SK-N-SH (cell line): ENCODE measurements at regions not wholly inside any gene's neighbourhood (a gene's known extent, or its start where the extent isn't known, plus 50 kb on each side); places are given as distances from the start of the nearest gene placed in this dataset.

ENCODE experiments used
- MEF2A ChIP-seq: IDR thresholded peaks from 2 replicates; pipeline ENCODE4 v1.4.0; 2012; ENCODE audit warnings: low read depth, borderline replicate concordance
- TAF1 ChIP-seq: IDR thresholded peaks from 2 replicates; pipeline ENCODE4 v1.6.1; 2012; ENCODE audit warnings: low read depth, mild to moderate bottlenecking, low read length, moderate library complexity, borderline replicate concordance
- TEAD4 ChIP-seq: IDR thresholded peaks from 2 replicates; pipeline ENCODE4 v1.4.0; 2012; ENCODE audit warnings: mild to moderate bottlenecking, borderline replicate concordance; ENCODE audit not compliant: insufficient read depth
- YY1 ChIP-seq: IDR thresholded peaks from 2 replicates; pipeline ENCODE4 v1.4.0; 2012; ENCODE audit warnings: low read depth, mild to moderate bottlenecking
- TF ChIP-seq, protein P1 (sequence below): fragments of 200-600 bp; sonication (generic); IDR thresholded peaks from 2 replicates; pipeline ENCODE4 v1.6.1; 2017; ENCODE audit warnings: antibody characterized with exemption, mild to moderate bottlenecking, moderate library complexity
- TF ChIP-seq, protein P2 (sequence below): IDR thresholded peaks from 2 replicates; pipeline ENCODE4 v1.4.0; 2012; ENCODE audit warnings: low read depth

DNA sequence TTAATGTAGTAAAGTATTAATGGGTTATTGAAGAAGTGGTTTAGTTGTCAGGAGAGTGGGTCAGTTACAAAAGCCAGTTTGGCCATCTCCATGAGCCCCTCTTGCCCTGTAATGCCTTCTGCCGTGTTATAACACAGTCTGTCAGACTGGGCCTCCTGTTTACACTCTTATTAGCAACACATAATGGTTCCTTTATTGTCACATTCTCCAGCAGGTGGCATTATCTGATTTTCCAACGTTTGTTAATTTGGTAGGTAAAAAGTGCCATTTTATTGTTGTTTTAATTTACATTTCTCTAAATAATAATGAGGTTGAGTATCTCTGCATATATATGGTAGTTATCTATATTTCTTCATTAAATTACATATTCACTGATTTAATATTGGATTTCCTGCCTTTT is 560.8 kb downstream of the FGF13 start:
- no peak for TF ChIP-seq YY1
- TF ChIP-seq, protein P1, sequence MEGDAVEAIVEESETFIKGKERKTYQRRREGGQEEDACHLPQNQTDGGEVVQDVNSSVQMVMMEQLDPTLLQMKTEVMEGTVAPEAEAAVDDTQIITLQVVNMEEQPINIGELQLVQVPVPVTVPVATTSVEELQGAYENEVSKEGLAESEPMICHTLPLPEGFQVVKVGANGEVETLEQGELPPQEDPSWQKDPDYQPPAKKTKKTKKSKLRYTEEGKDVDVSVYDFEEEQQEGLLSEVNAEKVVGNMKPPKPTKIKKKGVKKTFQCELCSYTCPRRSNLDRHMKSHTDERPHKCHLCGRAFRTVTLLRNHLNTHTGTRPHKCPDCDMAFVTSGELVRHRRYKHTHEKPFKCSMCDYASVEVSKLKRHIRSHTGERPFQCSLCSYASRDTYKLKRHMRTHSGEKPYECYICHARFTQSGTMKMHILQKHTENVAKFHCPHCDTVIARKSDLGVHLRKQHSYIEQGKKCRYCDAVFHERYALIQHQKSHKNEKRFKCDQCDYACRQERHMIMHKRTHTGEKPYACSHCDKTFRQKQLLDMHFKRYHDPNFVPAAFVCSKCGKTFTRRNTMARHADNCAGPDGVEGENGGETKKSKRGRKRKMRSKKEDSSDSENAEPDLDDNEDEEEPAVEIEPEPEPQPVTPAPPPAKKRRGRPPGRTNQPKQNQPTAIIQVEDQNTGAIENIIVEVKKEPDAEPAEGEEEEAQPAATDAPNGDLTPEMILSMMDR = peak; percentile 18; the same call in 1 of the 2 replicates
- no peak for TF ChIP-seq MEF2A
- no peak for TF ChIP-seq TAF1
- TF ChIP-seq, protein P2, sequence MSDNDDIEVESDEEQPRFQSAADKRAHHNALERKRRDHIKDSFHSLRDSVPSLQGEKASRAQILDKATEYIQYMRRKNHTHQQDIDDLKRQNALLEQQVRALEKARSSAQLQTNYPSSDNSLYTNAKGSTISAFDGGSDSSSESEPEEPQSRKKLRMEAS = no peak
- TF ChIP-seq TEAD4 = no peak
